ENCODE measurements at regions not wholly inside any gene's neighbourhood (a gene's known extent, or its start where the extent isn't known, plus 50 kb on each side); places are given as distances from the start of the nearest gene placed in this dataset.

DNA sequence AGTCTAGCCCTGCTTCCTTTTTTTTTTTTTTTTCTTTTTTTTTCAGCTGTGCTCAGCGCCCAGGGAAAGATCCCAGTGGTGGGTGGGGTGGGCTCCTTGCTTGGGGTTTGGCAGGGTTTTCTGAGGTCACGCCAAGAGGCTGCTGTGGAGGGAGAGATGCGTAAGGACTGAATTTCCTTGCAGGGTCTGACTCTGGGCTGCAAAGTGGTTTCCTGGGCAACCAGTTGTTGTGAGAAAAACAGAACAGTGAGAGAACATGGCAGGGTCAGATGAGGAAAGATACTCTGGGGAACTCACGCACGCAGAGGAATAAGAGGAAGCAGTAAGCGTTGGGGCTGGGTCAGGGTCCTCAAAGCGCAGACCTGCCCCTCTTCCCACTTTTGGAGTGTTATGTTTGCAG is 119.5 kb downstream of the IRF8 start:
- DNase-seq (ENCODE audit: low read depth in 3 of 3) = no peak

DNA sequence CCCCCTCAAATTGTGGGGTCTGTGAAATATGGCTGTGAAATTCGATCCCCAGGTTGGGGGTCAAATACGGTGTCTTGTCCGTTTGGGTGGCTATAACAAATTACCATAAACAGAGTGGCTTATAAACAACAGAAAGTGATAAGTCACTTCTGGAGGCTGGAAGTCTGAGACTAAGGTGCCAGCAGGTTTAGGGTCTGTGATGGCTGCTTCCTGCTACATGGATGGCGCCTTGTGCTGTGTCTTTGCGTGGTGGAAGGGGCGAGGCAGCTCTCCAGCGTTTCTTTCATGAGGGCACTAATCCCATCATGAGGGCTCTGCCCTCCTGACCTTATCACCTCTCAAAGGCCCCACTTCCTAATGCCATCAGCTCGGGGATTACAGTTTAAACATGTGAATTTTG is 120.0 kb downstream of the IRF8 start:
- no peak for DNase-seq (ENCODE audit: low read depth in 3 of 3)

DNA sequence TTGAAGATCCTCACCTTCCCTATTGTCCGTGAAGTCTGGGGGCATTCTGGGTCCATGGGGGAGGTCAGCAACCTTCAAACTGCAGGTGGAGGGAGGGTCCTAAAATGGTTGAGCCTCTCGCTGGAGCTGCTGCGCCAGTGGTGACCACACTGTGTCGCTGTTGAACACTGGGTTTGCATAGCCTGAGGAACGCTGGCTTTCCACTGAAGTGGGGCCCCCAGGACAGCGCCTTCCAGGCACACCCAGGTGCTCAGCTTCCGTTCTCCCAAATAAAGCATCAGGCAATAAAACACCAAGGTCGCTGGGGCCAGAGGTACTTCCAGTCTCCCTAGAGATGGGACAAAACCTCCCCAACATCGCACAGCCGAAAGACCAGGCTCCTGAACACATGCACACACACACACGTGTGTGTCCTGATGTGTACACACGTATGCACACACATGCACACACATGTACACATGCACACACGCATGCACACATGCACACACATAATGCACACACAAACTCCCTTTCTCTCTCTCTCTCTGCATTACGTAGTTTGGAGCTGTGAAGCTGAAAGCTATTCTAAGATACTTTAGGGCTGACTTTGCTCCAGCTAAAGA is 120.6 kb downstream of the IRF8 start:
- DNase-seq (ENCODE audit: low read depth in 3 of 3) = peak in 1 of 3 experiments; percentile 11

DNA sequence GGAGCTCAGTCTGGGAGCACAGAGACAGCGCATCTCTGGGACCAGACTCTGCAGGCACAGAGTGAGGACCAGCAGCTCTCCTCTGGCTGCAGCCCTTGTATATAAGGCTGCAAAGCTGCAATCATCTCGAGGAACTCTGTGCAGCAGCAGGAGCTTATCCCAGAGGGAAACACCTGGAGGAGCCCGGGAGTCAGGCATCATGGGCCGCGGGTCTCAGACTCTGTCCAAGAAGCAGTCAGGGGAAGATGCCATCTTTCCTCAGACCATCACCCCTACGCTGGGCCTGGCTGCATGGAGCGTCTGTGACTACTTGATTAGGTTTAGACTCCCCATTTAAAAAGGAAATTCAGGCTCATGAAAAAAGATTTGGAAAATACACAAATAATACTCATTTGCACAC is 122.0 kb downstream of the IRF8 start:
- no peak for DNase-seq (ENCODE audit: low read depth in 3 of 3)

DNA sequence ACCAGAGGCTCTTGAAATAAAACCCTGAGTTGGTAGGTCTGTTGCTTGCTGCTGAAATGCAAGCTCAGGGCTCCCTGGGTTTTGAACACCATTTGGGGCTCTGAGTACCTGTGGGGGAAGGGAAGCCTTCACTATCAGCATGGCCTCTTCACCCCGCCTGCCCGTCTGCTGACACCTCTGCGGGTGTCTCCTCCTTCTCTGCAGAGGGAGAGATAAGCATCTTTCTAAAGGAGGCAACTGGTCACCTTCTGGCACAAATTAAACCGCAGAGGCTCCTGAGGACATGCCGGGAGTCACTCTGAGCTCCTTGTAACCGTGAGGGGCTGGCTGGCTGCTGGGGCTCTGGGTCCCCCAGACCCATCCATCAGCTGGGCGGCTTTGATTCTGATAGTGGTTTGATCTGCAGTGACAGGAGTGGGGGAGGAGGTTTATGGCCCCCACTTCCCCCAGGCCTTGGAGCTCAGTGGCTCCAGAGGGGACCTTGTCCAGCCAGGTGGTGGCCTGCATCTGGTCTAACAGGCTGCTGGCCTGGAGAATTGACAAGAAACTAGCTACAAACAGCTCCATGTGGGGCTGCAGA is 123.5 kb downstream of the IRF8 start:
- DNase-seq (ENCODE audit: low read depth in 3 of 3) = no peak

DNA sequence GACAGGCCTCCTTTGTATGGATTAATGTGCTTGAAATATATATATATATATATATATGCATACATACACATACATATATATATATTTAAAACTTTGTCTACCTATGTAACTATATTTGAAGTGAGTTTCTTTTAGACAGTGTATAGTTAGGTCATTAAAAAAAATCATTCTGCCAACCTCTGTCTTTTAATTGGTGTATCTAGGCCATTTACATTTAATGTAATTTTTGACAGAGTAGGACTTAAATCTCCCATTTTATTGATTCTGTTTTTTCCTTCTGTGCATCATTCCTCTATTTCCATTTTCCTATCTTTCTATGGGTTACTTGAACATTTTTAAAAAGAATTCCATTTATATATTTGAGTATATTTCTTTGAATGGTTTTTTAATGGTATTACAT is 125.2 kb downstream of the IRF8 start:
- DNase-seq (ENCODE audit: low read depth in 3 of 3) = no peak

DNA sequence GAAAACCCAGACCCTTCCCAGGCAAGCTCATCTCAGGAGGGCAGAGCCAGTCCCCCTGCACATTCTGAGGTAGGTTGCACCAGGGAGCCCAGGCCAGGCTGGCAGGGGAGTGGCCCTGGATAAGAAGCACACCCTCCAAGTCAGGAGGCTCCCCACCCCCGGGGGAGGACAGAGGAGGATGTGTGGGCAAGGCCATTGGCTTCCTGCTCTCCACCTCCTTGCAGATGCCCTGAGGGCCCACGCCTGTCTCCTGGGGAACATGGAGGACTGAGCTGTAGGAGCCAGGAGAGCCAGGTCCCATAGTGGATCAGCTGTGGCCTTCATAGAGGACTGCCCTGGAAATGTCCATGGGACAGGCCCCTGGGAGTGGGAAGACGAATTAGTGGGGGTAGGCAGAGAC is 126.7 kb downstream of the IRF8 start:
- DNase-seq (ENCODE audit: low read depth in 3 of 3) = no peak

DNA sequence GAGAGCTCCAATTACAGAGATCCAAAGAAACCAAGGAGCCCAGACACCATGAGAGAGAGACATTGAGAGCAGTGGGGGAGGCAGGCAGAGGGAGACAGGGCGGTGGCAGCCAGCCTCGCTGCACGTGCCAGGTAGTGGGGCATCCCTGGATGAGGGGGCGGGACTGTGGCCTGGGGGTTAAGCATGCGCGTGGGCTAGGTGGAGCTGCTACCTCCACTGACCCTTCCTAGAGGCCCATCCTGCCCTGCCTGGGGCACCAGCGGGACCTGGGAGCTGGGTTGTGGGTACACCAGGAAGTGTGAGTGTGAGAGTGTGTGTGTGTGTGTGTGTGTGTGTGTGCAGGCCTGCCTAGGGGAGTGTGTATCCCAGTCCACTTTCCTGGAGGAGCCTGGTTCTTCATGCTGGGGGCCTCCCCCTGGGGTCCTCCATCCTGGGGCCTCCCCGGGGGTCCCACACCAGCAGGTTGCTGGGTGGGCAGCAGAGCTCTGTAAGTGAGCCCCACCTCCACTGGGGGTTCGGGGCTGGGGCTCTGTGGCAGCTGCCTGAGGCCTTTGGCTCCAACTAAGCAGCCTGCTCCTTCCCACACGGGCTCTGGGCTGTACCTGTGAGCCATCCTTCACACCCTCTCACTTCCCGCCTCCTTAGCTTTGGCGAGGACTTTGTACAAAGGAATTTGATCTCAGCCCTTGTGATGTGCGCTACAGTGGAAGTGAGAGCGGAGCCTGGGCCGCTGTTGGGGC is 127.4 kb downstream of the IRF8 start:
- no peak for DNase-seq (ENCODE audit: low read depth in 3 of 3)

DNA sequence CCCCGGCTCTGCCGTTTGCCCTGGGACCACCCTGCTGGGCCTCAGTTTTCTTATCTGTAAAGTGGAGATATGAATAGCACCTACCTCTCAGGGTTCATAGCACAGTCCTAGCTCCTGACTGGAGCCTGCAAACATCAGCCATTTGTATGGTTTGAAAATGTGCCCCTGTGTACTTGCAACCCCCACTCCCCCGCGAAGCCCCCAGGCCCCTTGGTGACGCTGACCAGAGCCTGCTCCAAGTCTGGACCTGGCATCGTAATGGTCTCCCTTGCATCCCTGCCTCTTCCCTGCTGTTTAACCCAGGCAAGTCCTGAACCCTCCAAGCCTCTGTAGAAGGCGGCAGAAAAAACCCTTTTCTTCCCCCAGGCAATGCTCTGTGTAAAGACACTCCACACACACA is 128.0 kb downstream of the IRF8 start:
- no peak for DNase-seq (ENCODE audit: low read depth in 3 of 3)

DNA sequence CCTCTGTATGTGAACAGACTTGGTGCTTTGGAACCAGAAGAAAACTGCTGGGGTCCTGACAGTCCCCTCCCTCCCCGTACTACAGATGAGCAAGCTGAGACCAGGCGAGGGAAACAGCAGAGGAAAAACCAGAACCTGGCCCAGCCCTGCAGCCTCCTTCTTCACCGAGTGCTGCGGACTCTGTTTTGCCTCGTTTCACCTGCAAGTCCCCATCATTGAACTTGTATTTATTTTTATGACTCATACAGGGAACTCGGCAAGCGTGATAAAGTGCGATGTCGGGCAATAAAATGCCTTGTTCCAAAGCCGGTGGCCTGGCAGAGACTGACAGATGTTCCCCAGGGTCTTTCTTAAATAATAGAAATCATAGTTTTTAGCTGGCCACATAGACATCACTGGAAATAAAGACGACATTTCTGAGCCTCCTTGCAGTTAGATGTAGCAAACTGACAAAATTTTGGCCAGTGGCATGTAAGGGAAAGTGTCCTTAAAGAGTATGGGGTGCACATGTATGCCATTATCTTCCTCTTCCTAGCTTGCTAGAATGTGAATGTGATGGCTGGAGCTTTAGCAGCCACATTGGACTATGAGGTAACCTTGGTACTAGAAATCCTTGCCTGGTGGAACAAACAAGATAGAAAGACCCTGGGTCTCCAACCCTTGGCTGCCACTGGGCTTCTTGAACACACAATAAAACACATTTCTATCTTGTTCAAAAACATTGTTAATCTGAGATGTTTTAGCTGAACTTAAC is 128.6 kb downstream of the IRF8 start:
- DNase-seq (ENCODE audit: low read depth in 3 of 3) = no peak

DNA sequence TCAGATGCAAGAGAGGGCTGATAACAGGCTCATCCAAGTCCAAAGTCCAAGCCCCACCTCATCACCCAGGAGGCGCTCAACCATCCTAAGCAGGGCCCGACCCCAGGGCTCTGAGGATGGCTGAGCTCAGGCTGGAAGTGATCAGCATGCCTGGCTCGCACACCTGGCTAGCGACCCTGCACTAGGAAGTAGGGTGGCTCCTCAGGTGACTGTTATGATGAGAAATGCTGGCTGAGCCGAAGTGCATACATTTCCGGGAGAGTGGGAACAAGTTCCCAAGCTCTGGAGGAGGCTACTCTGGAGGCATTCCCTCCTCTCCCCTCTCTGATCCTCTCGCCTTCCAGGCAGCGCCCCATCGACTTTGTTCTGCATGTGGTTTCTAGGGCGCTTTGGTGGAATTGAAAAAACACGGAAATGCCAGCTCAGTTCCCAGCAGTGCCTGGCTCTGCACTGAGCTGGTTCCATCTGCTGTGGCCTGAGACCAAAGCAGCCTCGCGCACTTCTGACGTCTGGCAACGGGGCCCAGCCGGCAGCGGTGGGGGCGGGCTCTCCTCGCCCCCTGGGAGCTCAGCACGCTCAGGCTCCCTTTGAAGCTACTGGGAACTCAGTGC is 130.3 kb downstream of the IRF8 start:
- DNase-seq (ENCODE audit: low read depth in 3 of 3) = no peak

DNA sequence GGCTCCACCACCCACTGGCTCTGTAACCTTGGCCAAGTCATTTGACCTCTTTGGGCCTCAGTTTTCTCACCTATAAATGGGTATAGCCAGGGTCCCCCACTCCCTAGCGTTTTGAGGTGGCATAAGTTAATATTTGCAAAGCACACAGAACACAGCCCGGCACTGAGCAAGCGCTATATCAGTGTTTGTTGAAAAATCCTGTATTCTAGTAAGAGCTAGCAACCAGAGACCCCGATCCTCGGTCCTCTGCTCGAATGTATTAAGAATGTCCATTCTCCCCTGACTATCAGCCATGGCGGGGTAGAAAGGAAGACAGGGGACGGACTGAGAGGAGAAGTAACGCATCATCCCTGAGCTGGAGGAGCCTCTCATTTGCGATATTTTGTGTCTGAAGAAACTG is 131.2 kb downstream of the IRF8 start:
- DNase-seq (ENCODE audit: low read depth in 3 of 3) = no peak

DNA sequence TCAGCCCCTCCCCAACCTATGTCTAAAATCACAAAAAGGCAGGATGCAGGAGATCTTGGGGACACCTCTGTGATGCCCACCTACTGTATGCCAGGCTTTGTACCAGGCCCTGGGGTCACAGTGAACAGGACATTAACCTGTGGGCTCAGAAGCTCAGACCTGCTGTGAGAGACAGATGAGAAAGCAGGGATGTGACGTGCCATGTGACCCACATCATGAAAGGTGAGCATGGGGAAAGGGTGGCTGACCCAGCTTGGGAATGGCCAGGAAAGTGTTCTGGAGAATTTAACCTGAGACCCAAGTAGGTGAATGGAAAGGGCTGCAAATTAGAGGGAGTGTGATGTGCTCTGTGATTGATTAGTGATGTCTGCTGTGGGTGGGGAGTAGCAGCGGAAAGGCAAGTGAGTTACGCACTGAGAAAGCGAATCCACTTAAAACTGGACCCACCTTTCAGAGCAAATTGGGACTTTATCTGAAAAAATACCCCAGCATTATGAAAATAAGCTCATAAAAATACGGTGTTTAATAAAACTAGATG is 132.2 kb downstream of the IRF8 start:
- no peak for DNase-seq (ENCODE audit: low read depth in 3 of 3)

DNA sequence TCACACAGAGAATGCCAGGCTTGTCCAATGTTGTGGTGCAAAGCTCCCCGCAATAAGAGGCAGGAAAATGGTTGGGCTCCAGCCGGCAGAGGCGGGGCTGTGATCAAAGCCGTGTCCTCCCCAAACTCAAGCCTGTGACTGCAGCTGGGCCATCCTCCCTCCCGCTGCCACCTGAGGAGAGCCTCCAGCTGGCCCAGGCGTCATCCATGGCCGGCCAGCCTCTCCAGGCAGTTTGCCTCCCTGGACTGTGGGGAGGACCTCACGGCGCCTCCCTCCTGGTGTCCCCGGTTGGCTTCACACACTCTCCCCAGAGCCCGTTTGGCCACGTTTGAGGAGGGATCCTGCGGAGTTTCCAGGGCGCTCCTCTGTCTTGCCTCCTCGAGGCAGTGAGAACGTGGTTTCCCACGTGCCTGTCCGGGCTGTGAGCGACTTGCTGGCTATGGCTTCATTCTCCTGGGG is 134.1 kb downstream of the IRF8 start:
- no peak for DNase-seq (ENCODE audit: low read depth in 3 of 3)

DNA sequence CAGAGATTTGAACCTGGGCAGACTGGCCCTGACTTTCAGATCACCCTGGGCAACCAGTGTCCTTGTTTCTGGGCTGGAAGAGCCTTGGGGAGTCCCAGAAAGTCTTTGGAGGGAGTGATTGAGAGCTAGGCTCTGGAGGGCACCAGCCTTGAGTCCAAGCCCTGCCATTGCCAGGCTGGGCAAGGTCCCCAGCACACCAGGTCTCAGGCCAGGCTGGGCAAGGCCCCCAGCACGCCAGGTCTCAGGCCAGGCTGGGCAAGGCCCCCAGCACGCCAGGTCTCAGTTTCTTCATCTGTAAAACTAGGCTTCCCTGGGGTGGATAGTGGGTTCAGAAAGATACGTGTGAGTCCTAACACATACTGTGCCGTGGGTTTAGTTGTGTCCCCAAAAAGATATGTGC is 135.0 kb downstream of the IRF8 start:
- no peak for DNase-seq (ENCODE audit: low read depth in 3 of 3)

DNA sequence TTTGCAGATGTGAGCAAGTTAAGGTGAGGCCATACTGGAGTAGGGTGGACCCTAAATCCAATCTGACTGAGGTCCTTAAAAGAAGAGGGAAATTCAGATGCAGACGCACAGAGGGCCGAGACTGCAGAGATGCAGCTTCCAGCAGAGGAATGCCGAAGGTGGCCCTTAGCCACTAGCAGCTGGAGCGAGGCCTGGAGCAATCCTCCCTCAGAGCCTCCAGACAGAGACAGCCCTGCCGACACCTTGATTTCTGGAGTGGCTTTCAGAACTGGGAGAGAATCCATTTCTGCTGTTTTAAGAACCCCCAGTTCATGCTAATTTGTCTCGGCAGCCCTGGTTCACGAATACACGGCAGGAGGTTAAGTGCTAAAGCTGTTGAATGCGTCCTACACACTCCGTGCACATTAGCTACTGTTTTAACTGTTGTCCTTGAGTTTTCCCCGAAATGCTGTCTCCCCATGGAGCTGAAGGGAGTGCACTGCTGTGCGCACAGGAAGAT is 135.5 kb downstream of the IRF8 start:
- no peak for DNase-seq (ENCODE audit: low read depth in 3 of 3)

DNA sequence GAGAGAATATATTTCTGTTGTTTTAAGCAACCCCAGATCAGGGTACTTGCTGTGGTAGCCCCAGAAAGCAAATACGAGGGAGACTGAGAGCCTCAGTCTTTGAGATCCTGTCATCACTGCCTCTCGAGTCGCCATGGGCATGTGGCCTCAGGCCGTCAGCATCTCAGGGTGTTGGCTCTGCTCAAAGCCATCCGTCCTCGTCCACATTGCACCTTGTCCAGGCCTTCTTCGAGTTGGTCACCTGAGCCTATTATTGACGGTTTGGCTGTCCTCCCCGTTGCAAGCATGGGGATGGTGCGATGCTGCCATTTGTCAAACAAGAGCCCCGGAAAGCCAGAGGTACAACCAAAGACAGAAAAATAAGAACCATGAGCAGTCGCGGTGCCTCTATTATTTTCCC is 136.9 kb downstream of the IRF8 start:
- DNase-seq (ENCODE audit: low read depth in 3 of 3) = no peak

DNA sequence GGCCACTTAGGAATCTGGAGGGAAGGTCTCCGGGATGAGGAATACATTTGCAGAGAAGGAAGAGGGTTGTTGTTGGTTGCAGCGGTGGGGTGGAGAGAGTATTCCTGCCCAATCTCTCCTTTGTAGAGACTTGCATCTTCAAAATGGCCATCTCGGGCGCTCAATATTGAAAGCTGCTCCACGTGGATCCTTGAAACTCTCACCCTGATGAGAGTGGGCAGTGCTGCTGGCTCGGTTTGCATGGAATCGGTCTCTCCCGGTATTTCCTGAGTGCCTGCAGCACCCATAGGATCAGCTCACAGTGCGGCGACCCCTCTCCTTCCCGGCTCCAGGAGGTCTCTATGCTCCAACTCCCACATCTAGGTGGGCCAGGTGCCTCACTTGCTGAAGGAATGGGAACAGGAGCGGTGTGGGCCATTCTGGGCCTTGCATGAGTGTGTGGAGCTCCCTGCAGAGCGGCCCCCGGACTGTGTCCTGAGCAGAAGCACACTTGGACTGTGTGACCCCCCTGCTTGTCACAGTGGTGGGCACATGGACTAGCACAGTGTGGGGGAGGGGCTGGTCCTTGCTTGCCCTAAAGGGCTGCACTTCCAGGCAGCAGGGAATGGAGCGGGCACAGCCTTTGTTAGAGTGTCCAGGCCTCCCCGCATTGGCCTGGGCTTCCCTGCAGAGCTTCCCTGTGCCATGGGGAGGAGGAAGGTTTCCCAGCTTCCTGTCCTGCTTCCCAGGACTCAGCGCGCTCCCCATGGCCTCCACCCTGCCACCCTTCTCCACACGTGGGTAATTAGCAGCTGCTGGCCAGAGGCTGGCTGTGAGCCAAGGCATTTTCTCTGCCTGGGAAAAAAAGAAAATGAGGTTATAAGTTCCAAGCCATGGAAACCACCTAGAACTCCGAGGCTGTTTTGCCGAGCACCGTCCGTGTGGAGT is 139.3 kb downstream of the IRF8 start:
- DNase-seq (ENCODE audit: low read depth in 3 of 3) = no peak

DNA sequence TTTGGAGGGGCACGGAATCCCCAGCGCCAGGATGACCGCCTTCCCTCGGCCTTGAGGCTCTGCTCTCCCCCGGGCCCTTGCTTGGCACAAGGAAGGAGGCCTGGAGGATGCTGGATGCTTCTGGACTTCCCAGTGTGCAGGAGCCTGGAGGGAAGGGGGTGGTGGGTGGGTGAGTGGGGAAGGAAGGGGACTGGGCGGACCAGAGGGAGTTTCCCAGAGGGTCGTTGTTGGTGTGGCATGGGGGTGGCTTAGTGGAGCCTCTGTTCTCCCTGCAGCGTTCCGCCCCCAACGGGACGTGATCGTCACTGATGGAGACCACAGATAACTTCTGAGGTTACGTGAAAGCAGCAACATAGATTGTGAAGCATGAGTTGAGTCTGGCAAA is 140.0 kb downstream of the IRF8 start:
- no peak for DNase-seq (ENCODE audit: low read depth in 3 of 3)

DNA sequence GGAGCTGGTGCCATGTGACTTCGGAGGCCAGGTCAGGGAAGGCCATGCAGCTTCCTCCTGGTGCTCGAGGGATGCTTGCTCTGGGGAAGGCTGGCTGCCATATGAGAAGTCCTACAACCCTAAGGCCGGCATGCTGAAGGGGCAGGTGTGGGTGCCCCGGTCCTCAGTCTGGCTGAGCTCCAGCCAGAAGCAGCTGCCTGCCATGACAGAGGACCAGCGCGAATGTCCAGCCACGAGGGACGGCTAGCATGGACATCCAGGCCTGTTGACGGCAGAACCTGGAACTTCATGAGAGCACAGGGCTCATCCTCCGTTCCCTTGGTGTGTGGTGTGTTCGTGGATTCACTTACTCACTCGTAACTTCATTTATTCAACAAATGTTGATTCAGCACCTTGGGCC is 140.6 kb downstream of the IRF8 start:
- DNase-seq (ENCODE audit: low read depth in 3 of 3) = no peak

DNA sequence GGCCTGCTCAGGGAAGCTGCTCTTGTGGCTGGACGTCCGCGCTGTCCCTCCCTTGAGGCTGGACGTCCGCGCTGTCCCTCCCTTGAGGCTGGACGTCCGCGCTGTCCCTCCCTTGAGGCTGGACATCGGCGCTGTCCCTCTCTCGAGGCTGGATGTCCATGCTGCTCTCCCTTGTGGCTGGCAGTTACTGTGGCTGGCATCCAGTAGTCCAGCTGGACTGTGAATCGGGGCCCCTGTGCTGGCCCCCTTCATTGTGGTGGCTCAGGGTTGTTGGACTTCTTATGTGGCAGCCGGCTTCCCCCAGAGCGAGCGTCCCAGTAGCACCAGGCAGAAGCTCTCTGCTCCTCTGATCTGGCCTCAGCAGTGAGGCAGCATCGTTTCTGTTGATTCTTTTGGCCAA is 141.5 kb downstream of the IRF8 start:
- DNase-seq (ENCODE audit: low read depth in 3 of 3) = no peak

Measured in stimulated activated CD4-positive, alpha-beta T cell treated with anti-CD3 and anti-CD28 coated beads, TNF-alpha, amount 100 ng/mL, for 24 hours (primary cell).